A673 (cell line): ENCODE measurements at regions not wholly inside any gene's neighbourhood (a gene's known extent, or its start where the extent isn't known, plus 50 kb on each side); places are given as distances from the start of the nearest gene placed in this dataset.

Experiments
- BruUV-seq: library from RNA; stranded (reverse); fragments of 400-500 nt; replicated peaks from 2 replicates; lab custom pipeline; 2021; lab: Mats Ljungman, UMichigan
- CTCF ChIA-PET: fragments of 300-600 bp; sonication (Branson Sonifier 250); formaldehyde crosslinking; loops from one replicate; lab custom pipeline; 2022; ENCODE audit warnings: antibody characterized with exemption; lab: Charles Lee
- POLR2A ChIA-PET: fragments of 300-600 bp; sonication (Branson Sonifier 250); formaldehyde crosslinking; loops from one replicate; lab custom pipeline; 2022; ENCODE audit warnings: antibody characterized with exemption; ENCODE audit not compliant: low non-redundant PET; lab: Charles Lee
- DNase-seq: peaks from one replicate; pipeline ENCODE4 v3.0.0-alpha.2; 2015; ENCODE audit warnings: low spot score
- H3K27ac ChIP-seq: fragments of 200-600 bp; sonication (generic); 2 replicates; pipeline ENCODE4 v1.5.1; 2016; ENCODE audit warnings: mixed run types, low read depth, mild to moderate bottlenecking, mixed read lengths, antibody characterized with exemption, low read length; ENCODE audit not compliant: poor library complexity, severe bottlenecking
- H3K27me3 ChIP-seq: fragments of 200-600 bp; sonication (generic); replicated peaks from 2 replicates; pipeline ENCODE4 v1.6.1; 2017; ENCODE audit warnings: mixed run types, low read depth, mild to moderate bottlenecking, mixed read lengths, antibody characterized with exemption, low read length; ENCODE audit not compliant: insufficient read depth, poor library complexity
- H3K36me3 ChIP-seq: fragments of 200-600 bp; sonication (generic); 2 replicates; pipeline ENCODE4 v1.6.1; 2016; ENCODE audit warnings: mixed run types, mild to moderate bottlenecking, mixed read lengths, antibody characterized with exemption, low read length; ENCODE audit not compliant: insufficient read depth, poor library complexity, severe bottlenecking
- H3K4me1 ChIP-seq: fragments of 200-600 bp; sonication (generic); 2 replicates; pipeline ENCODE4 v1.6.1; 2017; ENCODE audit warnings: mixed run types, mild to moderate bottlenecking, mixed read lengths, antibody characterized with exemption, low read length; ENCODE audit not compliant: insufficient read depth, poor library complexity, severe bottlenecking
- H3K4me3 ChIP-seq: fragments of 200-600 bp; sonication (generic); 2 replicates; pipeline ENCODE4 v1.5.1; 2016; ENCODE audit warnings: low read depth, mixed run types, mild to moderate bottlenecking, mixed read lengths, low read length; ENCODE audit not compliant: poor library complexity, severe bottlenecking
- H3K9me3 ChIP-seq: fragments of 200-600 bp; sonication (generic); 2 replicates; pipeline ENCODE4 v1.6.1; 2016; ENCODE audit warnings: mixed run types, low read depth, mild to moderate bottlenecking, mixed read lengths, antibody characterized with exemption, low read length; ENCODE audit not compliant: poor library complexity, severe bottlenecking
- EZH2 ChIP-seq: fragments of 200-600 bp; sonication (generic); IDR thresholded peaks from 2 replicates; pipeline ENCODE4 v1.6.1; 2017; ENCODE audit warnings: borderline replicate concordance, low read depth, mild to moderate bottlenecking, mixed read lengths, antibody characterized with exemption, low read length; ENCODE audit not compliant: poor library complexity, severe bottlenecking
- intact Hi-C: fragments of 100-400 bp; cut with micrococcal nuclease; formaldehyde crosslinking; loops from one replicate; pipeline ENCODE4 v1.10.0; 2022; ENCODE audit not compliant: unreplicated experiment
- TF ChIP-seq, protein P1 (sequence below): fragments of 300-800, 200-600 bp; sonication (generic); conservative IDR thresholded peaks from 2 replicates; pipeline ENCODE4 v1.5.1; 2017; ENCODE audit warnings: low read depth, mild to moderate bottlenecking, antibody characterized with exemption, low read length, moderate library complexity, mixed read lengths

DNA sequence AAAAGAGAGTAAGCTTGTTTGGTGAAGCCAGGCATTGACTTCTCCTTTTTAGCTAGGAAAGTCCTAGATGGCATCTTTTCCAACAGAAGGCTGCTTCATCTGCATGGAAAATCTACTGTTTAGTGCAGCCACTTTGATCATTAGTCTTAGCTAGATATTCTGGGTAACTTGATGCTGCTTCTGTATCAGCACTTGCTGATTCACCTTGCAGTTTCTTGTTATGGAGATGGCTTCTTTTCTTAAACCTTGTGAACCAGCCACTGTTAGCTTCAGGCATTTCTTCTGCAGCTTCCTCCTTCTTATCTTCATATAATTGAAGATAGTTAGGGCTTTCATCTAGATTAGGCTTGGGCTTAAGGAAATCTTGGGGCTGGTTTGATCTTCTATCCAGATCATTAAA, 639.7 kb downstream of the TDRD15 start:
- CTCF ChIA-PET: no interaction called here

GRCh38 chr2:21770787-21771186, 647.0 kb downstream of the TDRD15 start:
- no TSS peak for BruUV-seq

More for the DNA sequence above, 639.7 kb downstream of the TDRD15 start:
- Histone ChIP-seq H3K27ac (no peak overlapping the region), H3K36me3 (no peaks in the 10 kb centered on the region), H3K27me3 (peaks cover 37% of the 10 kb centered on the region), H3K4me1 (no peaks in the 10 kb centered on the region), H3K4me3 (no peak overlapping the region), H3K9me3 (no peaks in the 10 kb centered on the region)
- BruUV-seq: no TSS peak
- intact Hi-C loops: no loop called here
- DNase-seq: no peak
- TF ChIP-seq EZH2: no peak
- TF ChIP-seq, protein P1, sequence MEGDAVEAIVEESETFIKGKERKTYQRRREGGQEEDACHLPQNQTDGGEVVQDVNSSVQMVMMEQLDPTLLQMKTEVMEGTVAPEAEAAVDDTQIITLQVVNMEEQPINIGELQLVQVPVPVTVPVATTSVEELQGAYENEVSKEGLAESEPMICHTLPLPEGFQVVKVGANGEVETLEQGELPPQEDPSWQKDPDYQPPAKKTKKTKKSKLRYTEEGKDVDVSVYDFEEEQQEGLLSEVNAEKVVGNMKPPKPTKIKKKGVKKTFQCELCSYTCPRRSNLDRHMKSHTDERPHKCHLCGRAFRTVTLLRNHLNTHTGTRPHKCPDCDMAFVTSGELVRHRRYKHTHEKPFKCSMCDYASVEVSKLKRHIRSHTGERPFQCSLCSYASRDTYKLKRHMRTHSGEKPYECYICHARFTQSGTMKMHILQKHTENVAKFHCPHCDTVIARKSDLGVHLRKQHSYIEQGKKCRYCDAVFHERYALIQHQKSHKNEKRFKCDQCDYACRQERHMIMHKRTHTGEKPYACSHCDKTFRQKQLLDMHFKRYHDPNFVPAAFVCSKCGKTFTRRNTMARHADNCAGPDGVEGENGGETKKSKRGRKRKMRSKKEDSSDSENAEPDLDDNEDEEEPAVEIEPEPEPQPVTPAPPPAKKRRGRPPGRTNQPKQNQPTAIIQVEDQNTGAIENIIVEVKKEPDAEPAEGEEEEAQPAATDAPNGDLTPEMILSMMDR: no peak
- POLR2A ChIA-PET: no interaction called here

DNA sequence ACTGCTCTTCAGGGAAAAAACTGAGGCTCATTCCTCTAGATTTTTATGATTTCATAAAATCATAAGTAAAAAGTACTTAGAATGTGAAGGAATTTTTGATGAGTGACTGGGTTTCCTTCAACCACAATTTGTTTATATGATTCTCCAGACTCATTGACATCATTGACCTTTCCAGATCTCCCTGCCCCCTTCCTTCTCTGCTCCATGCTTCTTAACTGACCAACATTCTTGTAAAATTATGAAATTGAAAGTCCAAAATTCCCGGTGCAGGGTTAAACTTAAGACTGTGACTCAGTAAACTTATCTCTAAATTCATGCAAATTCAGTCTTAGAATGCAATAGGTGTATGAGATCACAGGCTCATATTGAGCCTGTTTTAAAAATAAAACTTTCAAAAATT, 648.9 kb downstream of the TDRD15 start:
- Histone ChIP-seq H3K36me3 (no peaks in the 10 kb centered on the region), H3K4me1 (no peaks in the 10 kb centered on the region), H3K27ac (no peak overlapping the region), H3K4me3 (no peak overlapping the region), H3K9me3 (no peaks in the 10 kb centered on the region), H3K27me3 (peaks cover 19% of the 10 kb centered on the region)
- CTCF ChIA-PET: no interaction called here
- intact Hi-C loops: no loop called here
- DNase-seq: no peak
- BruUV-seq: no TSS peak
- TF ChIP-seq EZH2: no peak
- TF ChIP-seq, protein P1: no peak
- POLR2A ChIA-PET: no interaction called here

More at GRCh38 chr2:21770787-21771186, 647.0 kb downstream of the TDRD15 start:
- CTCF ChIA-PET: no interaction called here
- intact Hi-C loops: no loop called here
- Histone ChIP-seq H3K36me3 (no peaks in the 10 kb centered on the region), H3K27ac (no peak overlapping the region), H3K4me1 (no peaks in the 10 kb centered on the region), H3K9me3 (no peaks in the 10 kb centered on the region), H3K4me3 (no peak overlapping the region), H3K27me3 (peaks cover 37% of the 10 kb centered on the region)
- DNase-seq: no peak
- TF ChIP-seq, protein P1: no peak
- no peak for TF ChIP-seq EZH2
- POLR2A ChIA-PET: no interaction called here
